GM12873 (cell line): ENCODE measurements at regions not wholly inside any gene's neighbourhood (a gene's known extent, or its start where the extent isn't known, plus 50 kb on each side); places are given as distances from the start of the nearest gene placed in this dataset.

Source experiments
- TF ChIP-seq, protein P1 (sequence below): IDR thresholded peaks from 2 replicates; pipeline ENCODE4 v1.5.1; 2012; ENCODE audit warnings: low read depth, mild to moderate bottlenecking, moderate library complexity, low read length, control low read depth; ENCODE audit not compliant: insufficient read depth; ENCODE audit errors: missing control alignments

DNA sequence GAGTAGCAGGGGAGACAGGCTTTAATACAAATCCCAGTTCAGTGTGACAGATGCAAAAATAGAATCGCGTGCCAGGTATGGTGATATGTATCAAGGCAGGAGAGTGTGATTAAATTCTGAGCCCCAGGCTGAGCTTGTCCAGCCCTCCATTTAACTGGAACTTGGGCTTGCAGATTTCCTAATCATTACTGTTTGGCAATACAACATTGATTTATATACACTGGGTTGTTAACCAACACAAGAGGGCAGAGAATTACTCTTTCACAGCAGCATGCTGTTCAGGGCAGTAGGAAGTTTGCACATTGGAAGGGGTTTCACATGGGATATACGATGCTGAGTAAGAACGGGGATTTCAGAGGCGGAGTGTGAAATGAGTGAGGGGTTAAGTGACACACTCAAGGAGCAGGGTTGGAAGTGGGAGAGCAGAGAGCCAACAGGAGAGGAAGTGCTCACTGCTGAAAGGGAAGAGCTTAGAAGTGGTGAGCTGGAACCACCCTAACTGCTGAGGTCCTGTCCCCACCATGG lies 70.8 kb upstream of the ATXN1 start:
- TF ChIP-seq, protein P1, sequence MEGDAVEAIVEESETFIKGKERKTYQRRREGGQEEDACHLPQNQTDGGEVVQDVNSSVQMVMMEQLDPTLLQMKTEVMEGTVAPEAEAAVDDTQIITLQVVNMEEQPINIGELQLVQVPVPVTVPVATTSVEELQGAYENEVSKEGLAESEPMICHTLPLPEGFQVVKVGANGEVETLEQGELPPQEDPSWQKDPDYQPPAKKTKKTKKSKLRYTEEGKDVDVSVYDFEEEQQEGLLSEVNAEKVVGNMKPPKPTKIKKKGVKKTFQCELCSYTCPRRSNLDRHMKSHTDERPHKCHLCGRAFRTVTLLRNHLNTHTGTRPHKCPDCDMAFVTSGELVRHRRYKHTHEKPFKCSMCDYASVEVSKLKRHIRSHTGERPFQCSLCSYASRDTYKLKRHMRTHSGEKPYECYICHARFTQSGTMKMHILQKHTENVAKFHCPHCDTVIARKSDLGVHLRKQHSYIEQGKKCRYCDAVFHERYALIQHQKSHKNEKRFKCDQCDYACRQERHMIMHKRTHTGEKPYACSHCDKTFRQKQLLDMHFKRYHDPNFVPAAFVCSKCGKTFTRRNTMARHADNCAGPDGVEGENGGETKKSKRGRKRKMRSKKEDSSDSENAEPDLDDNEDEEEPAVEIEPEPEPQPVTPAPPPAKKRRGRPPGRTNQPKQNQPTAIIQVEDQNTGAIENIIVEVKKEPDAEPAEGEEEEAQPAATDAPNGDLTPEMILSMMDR, result no peak

DNA sequence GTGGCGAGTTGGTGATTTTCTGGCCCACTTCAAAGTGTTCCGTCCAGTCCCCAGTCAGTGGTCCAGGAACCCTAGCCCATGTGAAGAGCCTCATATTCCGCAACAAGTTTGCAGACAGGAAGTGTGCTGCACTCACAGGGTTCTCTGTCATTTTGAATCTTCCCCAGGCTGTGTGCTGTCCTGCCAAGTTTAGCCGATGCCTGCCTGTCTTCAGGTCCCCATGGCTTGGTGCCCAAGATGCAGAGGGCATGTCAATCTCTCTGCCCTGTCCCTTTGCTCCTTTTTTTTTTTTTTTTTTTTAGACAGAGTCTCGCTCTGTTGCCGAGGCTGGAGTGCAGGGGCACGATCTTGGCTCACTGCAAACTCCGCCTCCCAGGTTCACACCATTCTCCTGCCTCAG lies 69.9 kb upstream of the ATXN1 start:
- TF ChIP-seq, protein P1, result no peak

GRCh38 chr6:16828058-16828457 lies 66.8 kb upstream of the ATXN1 start:
- TF ChIP-seq, protein P1, result no peak

DNA sequence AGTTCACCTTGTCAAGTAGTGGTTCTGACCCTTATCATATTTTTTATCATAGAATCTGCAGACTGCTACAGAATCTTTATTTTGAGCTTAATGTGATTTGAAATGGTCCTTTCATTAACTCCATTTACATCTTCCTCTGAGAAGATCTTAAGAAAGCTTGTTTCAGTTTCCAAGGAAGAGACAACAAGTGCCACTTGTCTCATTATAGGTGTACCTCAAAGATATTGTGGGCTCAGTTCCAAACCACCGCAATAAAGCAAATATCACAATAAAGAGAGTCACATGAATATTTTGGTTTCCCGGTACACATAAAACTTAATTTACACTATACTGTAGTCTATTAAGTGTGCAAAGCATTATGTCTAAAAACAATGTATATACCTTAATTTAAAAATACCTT lies 66.4 kb upstream of the ATXN1 start:
- TF ChIP-seq, protein P1, result no peak

DNA sequence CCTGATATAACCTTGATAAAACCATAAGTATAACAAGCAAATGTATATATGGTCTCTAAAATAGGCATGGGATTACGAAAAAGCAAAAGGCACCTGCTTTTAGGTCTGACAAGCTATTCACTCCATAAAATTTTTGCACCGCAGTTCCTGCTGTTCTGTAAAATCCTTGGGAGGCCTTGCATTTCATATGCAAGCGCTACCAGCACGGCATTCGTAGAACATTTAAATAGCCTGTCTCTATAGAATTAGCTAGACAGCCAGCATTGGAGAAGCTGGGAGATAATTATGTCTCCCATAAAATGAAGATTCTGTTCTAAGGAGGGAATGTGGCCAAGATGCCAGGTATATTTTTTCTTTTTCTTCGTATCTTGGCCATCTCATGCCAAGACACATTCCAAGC lies 64.5 kb upstream of the ATXN1 start:
- TF ChIP-seq, protein P1, result no peak

- TF ChIP-seq, protein P1, result no peak
Measured at GRCh38 chr6:16824845-16825685, 63.8 kb upstream of the ATXN1 start.

DNA sequence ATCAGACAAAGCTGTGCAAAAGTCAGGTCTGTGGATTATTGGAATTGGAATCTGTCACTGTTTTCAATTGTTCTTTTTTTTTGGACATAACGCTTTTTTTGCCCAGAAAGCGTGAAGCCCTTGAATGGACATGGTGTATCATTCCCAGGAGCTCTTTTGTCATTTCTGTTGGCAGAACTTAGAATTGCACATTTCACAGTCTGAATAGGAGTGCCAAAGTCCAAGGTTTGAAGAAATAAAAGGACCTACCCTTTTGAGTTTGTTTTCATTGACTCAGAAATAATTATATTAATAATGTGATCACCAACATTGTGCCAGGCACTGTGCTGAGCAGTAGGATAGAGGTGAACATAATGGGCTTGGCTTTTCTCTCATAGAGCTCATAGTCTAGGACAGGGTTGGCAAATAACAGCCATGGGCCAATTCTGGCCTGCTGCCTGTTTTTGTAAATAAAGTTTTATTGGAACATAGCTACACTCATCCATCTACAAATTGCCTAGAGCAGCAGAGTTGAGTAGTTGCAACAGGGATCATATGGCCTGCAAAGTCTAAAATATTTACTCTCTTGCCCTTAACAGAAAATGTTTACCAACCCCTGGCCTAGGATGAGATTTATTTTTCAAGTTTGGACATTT lies 62.6 kb upstream of the ATXN1 start:
- TF ChIP-seq, protein P1, result no peak
